ENCODE measurements at regions not wholly inside any gene's neighbourhood (a gene's known extent, or its start where the extent isn't known, plus 50 kb on each side); places are given as distances from the start of the nearest gene placed in this dataset.

GRCh38 chr5:105836887-105837286 lies 1833.8 kb downstream of the EFNA5 start:
- no peak for DNase-seq
- in situ Hi-C loops (cut with MboI; ENCODE audit: low pct_unique_long_range_greater_than_20kb, low sequenced_read_pairs), result no loop called here

- no peak for DNase-seq
- in situ Hi-C loops (cut with MboI; ENCODE audit: low pct_unique_long_range_greater_than_20kb, low sequenced_read_pairs), result no loop called here
Observed at GRCh38 chr5:105836268-105836667, 1834.5 kb downstream of the EFNA5 start.

- in situ Hi-C loops (cut with MboI; ENCODE audit: low pct_unique_long_range_greater_than_20kb, low sequenced_read_pairs), result no loop called here
- DNase-seq, result no peak
Observed at GRCh38 chr5:105828821-105829220, 1841.9 kb downstream of the EFNA5 start.

- in situ Hi-C loops (cut with MboI; ENCODE audit: low pct_unique_long_range_greater_than_20kb, low sequenced_read_pairs), result no loop called here
- no peak for DNase-seq
Observed at GRCh38 chr5:105821800-105822199, 1848.9 kb downstream of the EFNA5 start.

- in situ Hi-C loops (cut with MboI; ENCODE audit: low pct_unique_long_range_greater_than_20kb, low sequenced_read_pairs), result no loop called here
- DNase-seq, result no peak
Observed at GRCh38 chr5:105817914-105818313, 1852.8 kb downstream of the EFNA5 start.

GRCh38 chr5:105817416-105817815 lies 1853.3 kb downstream of the EFNA5 start:
- in situ Hi-C loops (cut with MboI; ENCODE audit: low pct_unique_long_range_greater_than_20kb, low sequenced_read_pairs), result no loop called here
- DNase-seq, result no peak

GRCh38 chr5:105816961-105817360 lies 1853.8 kb downstream of the EFNA5 start:
- in situ Hi-C loops (cut with MboI; ENCODE audit: low pct_unique_long_range_greater_than_20kb, low sequenced_read_pairs), result no loop called here
- DNase-seq, result no peak

GRCh38 chr5:105812304-105812703 lies 1858.4 kb downstream of the EFNA5 start:
- DNase-seq, result no peak
- in situ Hi-C loops (cut with MboI; ENCODE audit: low pct_unique_long_range_greater_than_20kb, low sequenced_read_pairs), result no loop called here

GRCh38 chr5:105807951-105808350 lies 1862.8 kb downstream of the EFNA5 start:
- in situ Hi-C loops (cut with MboI; ENCODE audit: low pct_unique_long_range_greater_than_20kb, low sequenced_read_pairs), result no loop called here
- DNase-seq, result no peak

- in situ Hi-C loops (cut with MboI; ENCODE audit: low pct_unique_long_range_greater_than_20kb, low sequenced_read_pairs), result no loop called here
- DNase-seq, result no peak
Observed at GRCh38 chr5:105807290-105807689, 1863.4 kb downstream of the EFNA5 start.

GRCh38 chr5:105806596-105806995 lies 1864.1 kb downstream of the EFNA5 start:
- in situ Hi-C loops (cut with MboI; ENCODE audit: low pct_unique_long_range_greater_than_20kb, low sequenced_read_pairs), result no loop called here
- DNase-seq, result no peak

GRCh38 chr5:105803431-105803830 lies 1867.3 kb downstream of the EFNA5 start:
- no peak for DNase-seq
- in situ Hi-C loops (cut with MboI; ENCODE audit: low pct_unique_long_range_greater_than_20kb, low sequenced_read_pairs), result no loop called here

- in situ Hi-C loops (cut with MboI; ENCODE audit: low pct_unique_long_range_greater_than_20kb, low sequenced_read_pairs), result no loop called here
- no peak for DNase-seq
Observed at GRCh38 chr5:105794578-105794977, 1876.2 kb downstream of the EFNA5 start.

- in situ Hi-C loops (cut with MboI; ENCODE audit: low pct_unique_long_range_greater_than_20kb, low sequenced_read_pairs), result no loop called here
Observed at GRCh38 chr5:105789246-105789645, 1881.5 kb downstream of the EFNA5 start.

GRCh38 chr5:105783811-105784210 lies 1886.9 kb downstream of the EFNA5 start:
- no peak for DNase-seq
- in situ Hi-C loops (cut with MboI; ENCODE audit: low pct_unique_long_range_greater_than_20kb, low sequenced_read_pairs), result no loop called here

More at GRCh38 chr5:105789246-105789645, 1881.5 kb downstream of the EFNA5 start:
- no peak for DNase-seq

GRCh38 chr5:105782501-105782900 lies 1888.2 kb downstream of the EFNA5 start:
- in situ Hi-C loops (cut with MboI; ENCODE audit: low pct_unique_long_range_greater_than_20kb, low sequenced_read_pairs), result no loop called here
- no peak for DNase-seq

GRCh38 chr5:105773241-105773640 lies 1897.5 kb downstream of the EFNA5 start:
- in situ Hi-C loops (cut with MboI; ENCODE audit: low pct_unique_long_range_greater_than_20kb, low sequenced_read_pairs), result no loop called here

GRCh38 chr5:105767267-105767666 lies 1903.5 kb downstream of the EFNA5 start:
- no peak for DNase-seq
- in situ Hi-C loops (cut with MboI; ENCODE audit: low pct_unique_long_range_greater_than_20kb, low sequenced_read_pairs), result no loop called here

More at GRCh38 chr5:105773241-105773640, 1897.5 kb downstream of the EFNA5 start:
- DNase-seq, result no peak

GRCh38 chr5:105762728-105763127 lies 1908.0 kb downstream of the EFNA5 start:
- in situ Hi-C loops (cut with MboI; ENCODE audit: low pct_unique_long_range_greater_than_20kb, low sequenced_read_pairs), result no loop called here
- DNase-seq, result no peak

- in situ Hi-C loops (cut with MboI; ENCODE audit: low pct_unique_long_range_greater_than_20kb, low sequenced_read_pairs), result no loop called here
- DNase-seq, result no peak
Observed at GRCh38 chr5:105754056-105754455, 1916.7 kb downstream of the EFNA5 start.

GRCh38 chr5:105752801-105753200 lies 1917.9 kb downstream of the EFNA5 start:
- DNase-seq, result no peak
- in situ Hi-C loops (cut with MboI; ENCODE audit: low pct_unique_long_range_greater_than_20kb, low sequenced_read_pairs), result no loop called here

- in situ Hi-C loops (cut with MboI; ENCODE audit: low pct_unique_long_range_greater_than_20kb, low sequenced_read_pairs), result no loop called here
- DNase-seq, result no peak
Observed at GRCh38 chr5:105751908-105752307, 1918.8 kb downstream of the EFNA5 start.
